NCI-H1930 (cell line): ENCODE measurements at regions not wholly inside any gene's neighbourhood (a gene's known extent, or its start where the extent isn't known, plus 50 kb on each side); places are given as distances from the start of the nearest gene placed in this dataset.
"Not testable (repeated sequence)": the region's sequence is repeated elsewhere in the genome, so short reads cannot be mapped to it uniquely, and the experiment has no call there.

ENCODE experiments used
- DNase-seq, 2 experiments: peaks; one replicate each; lab custom pipeline; 2025; lab: John Stamatoyannopoulos, UW

DNA sequence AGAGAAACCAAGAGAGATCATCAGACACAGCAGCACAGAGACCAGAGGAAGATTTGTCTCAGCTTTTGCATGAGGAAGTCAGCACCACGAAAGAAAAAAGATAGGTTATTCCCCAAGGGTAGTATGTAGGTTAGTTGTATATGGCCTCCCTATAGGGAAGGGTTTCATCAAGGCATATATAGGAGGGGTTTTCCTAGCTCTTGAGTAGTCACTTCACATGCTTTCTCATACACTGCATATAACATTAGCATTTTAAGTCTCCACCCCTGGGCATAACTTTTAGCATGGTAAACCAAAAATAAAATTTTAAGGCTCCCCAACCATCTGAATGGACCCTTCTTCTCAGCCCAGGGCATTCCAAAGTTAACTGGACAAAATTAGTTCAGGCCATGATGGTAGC lies 1571.6 kb upstream of the ACO1 start:
- no peak for DNase-seq

DNA sequence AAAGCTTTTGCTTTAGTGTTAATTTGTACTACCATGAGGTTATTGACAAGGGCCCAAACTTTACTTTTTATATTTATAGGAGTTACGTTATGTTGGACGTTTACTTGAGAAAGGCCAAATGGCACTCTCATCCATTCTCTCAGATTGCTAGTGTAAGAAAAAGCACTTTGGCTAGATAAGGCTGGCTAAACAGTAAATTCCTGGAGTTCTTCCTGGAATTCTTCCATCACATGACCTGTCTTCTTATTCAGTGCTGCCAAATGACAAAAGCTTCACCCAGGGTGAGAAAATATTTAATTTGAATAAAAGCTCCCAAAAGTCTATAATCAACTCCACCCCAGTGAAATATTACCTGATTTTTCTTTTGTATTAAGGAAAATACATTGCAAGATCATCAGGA lies 1568.9 kb upstream of the ACO1 start:
- DNase-seq, result no peak

DNA sequence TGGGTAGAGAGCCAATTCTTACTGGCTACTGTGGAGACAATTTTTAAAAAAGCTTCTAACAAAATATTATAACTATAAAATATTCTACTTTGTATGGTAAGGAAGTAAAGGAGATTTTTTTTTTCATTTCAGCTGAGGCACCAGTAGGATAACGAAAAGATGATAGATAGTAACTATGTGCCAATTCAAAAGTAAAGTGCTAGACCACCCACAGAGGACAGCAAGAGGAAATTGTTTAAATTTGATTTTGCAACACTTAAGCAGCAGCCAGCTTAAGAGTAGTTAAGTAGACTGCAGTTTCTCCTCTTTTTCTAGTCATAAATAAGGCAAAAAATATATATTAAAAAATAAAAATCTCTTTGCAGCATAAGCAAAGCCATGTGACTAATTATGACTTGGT lies 1539.3 kb upstream of the ACO1 start:
- DNase-seq, result no peak

DNA sequence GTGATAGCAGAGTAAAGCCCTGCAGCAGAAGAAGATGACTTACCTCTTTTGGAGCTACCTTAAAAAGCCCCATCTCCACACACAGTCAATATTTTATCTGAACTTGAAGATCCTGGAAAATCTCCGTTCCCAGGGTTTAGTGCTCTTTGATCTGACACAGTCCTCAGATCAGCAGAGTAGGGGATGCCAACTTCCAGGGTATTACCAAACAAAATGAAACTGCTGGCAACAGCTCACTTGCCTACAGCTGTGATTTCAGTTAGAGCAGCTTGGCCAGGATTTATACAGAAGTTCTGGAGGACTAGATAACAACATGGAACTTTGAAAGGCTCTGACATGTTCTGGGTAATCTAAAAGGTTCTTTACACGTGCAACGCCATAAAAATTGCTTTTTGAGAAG lies 1537.8 kb upstream of the ACO1 start:
- no peak for DNase-seq

DNA sequence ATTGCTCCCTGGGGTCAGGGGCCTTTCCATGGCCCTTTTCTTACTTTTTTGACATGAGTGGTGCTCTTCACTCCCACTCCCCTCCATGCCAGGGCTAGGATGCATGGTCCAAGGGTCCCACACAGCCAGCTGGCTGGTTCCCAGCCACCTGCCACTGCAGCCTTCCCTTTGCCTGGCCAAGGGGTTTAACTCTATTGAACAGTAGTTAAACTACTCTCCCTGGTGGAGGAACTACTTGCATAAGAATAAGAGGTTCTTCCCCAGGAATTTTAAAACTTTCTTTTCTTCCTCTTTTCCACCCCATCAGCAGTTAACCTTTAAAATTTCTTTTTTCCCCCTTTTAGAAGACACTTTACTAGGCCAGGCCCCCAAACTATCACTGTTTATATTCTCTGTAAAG lies 1532.8 kb upstream of the ACO1 start:
- no peak for DNase-seq

DNA sequence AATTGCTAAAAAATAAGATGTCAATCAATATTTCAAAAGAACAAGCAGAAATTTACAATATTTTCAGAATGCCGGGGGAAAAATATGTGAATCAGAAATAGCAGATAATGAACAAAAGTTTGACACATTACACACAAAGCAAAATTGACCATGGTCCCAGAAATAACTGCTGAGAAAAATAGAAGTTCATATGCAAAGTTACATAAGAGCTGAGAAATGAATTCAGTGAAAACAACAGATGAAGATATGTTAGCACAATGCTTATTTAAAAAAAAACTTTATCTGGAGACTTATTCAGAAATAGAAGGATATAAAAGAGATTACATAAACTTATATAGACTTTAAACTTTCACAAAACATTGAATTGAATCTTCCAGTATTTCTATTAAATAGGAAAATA lies 1483.7 kb upstream of the ACO1 start:
- no peak for DNase-seq

DNA sequence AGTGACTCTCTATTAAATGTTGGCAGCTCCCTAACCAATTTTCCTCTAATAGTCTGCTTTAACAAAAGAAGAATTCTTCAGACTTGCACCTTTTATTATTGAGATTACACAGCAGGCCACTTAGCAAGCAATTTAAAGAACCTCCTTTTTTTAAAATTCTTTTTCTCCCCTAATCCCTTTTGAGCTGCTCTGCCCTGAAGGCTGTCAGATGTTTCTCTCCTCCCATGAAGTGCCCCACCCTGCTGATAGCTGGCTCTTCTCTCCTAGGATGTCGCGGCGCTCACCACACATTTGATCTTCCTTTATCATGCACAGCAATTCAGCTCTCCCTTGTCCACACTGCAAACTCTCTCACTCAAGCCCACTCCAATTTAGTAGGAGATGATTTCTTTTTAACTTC lies 1471.1 kb upstream of the ACO1 start:
- DNase-seq, result no peak

DNA sequence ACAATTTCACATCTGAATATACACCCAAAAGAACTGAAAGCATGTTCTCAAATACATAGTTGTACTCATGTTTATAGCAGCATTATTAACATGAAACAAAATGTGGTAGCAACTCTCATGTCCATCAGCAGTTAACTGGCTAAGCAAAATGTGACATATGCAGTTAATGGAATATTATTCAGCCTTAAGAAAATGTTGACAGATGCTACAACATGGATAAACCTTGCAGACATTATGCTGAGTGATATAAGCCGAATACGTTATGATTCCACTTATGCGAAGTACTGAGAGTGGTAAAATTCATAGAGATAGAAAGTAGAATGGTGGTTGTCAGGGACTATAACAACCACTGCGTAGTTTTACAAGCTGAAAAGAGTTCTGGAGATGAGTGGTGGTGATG lies 1469.0 kb upstream of the ACO1 start:
- DNase-seq, result no peak

DNA sequence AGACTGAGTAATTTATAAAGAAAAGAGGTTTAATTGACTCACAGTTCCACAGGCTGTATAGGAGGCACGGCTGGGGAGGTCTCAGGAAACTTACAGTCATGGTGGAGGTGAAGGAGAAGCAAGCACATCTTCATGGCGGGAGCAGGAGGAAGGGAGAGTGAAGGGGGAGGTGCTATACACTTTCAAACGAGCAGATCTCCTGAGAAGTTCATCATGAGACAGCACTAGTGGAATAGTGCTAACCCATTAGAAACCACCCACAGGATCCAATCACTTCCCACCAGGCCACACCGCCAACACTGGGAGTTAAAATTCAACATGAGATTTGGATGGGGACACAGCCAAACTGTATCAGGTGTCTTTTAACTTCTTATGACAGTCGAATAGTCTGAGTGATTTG lies 1459.3 kb upstream of the ACO1 start:
- DNase-seq, result no peak

DNA sequence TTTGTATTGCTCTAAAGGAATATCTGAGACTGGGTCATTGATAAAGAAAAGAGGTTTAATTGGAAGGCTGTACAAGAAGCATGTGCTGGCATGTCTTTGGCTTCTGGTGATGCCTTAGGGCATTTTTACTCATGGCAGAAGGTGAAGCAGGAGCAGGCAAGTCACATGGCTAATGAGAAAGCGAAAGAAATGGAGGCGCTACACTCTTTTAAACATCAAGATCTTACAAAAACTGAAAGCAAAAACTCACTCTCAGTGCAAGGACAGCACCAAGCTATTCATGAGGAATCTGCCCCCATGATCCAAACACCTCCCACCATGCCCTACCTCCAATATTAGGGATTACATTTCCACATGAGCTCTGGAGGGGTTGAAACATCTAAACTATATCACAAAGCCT lies 1458.8 kb upstream of the ACO1 start:
- no peak for DNase-seq

DNA sequence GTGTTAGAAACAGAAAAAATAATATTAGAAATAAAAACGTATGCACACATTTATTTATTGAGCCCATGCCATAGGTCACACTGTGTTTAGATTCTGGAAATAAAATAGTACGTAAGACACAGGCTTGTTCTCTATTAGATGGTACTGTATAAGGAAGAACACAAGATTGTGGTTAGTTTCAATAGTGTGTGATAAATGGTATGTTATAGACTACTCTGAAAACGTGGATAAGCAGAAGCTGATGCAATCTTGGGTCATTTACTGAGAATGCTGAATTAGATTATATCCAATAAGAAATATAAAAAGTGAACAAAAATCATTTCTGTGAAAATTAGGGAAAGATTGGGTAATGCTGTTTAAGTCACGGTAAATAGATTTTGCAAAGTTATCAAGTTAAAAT lies 1456.4 kb upstream of the ACO1 start:
- DNase-seq, result no peak

DNA sequence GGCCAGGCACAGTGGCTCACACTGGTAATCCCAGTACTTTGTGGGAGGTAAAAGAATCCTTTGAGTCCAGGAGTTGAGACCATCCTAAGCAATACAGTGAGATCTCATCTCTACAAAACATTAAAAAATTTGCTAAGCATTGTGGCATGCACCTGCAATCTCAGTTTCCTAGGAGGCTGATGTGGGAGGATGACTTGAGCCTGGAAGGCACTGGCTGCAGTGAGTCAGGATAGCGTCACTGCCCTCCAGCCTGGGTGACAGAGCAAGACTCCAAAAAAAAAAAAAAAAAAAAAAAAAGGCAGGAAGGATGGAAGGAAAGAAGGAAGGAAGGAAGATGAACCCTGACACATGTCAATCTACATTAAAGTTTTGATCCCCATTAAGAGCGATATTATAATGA lies 1452.2 kb upstream of the ACO1 start:
- no peak for DNase-seq

DNA sequence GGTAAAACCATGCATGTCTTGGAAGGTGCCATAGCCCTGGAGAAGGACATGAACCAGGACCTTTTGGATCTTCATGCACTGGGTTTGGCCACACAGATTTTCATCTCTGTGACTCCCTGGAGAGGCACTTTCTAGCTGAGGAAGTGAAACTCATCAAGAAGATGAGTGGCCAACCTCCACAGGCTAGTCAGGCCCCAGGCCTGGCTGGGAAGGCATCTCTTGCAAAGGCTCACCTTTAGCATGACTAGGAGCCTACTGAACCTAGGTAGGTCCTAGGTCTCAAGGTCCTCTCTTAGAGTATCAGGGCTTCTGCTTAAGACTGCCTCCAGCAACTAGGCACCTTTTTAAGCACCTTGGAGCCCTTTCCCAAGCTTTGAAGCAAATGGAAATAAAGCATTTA lies 1448.7 kb upstream of the ACO1 start:
- no peak for DNase-seq

DNA sequence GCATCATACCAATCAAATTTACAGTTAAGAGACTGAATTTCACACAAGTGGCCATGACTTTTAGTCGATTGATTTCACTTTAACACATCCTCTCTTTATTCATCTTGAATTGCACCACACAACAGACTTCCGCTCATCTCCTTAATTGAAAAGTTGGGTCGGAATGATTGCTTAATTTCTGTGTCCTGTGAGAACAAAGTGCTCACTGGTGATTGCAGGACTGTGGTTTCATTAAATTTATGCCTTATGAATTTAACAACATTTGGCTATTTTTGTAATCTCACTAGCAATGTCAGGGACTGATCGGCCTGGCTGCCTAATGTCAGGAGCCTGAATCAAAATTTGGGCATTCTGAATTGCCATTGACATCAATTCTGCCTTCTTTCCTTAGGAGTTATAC lies 1447.3 kb upstream of the ACO1 start:
- no peak for DNase-seq

DNA sequence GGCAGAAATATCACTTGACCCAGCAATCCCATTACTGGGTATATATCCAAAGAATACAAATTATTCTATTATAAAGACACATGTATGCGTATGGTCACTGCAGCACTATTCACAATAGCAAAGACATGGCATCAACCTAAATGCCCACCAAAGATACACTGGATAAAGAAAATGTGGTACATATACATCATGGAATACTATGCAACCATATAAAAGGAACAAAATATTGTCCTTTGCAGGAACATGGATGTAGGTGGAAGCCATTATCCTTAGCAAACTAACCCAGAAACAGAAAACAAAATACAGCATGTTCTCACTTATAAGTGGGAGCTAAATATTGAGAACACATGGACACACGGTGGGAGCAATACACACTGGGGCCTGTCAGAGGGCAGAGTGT lies 1441.6 kb upstream of the ACO1 start:
- DNase-seq, result not testable (repeated sequence)

DNA sequence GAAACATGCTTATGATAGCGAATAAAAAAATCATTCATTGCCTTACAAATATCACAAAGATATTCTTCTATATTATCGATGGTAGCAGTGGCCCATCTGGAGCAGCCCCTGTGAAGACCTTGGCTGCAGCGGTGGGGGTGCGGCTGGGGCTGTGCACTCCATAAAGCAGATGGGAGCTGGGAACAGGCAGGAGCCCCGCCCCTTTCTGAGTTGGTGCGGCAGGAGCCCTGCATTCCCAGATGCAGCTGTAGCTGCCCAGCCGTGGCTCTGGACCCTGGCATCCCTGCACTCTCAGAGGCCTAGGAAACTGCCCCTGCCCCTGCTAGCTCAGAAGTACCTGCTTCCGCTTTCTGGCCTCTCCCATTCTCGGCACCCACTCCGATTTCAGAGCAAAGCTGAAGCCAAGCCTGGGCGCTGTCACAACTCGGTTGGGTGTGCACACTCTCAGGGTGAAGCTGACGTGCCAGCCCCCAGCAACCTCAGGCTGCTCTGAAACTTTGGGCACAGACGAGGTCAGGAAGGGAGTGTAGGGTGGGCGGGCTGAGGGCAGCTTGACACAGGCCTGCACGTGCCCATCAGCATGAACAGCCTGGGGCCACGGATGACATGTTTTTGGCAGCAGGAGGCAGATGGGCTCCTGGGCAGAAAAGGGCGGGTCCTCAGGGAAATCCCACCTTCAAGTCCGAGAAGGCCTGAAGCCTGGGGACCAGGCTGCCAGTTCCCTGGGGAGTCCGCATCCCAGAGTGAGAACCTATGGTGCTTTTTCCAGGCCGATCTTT lies 1440.8 kb upstream of the ACO1 start:
- no peak for DNase-seq

DNA sequence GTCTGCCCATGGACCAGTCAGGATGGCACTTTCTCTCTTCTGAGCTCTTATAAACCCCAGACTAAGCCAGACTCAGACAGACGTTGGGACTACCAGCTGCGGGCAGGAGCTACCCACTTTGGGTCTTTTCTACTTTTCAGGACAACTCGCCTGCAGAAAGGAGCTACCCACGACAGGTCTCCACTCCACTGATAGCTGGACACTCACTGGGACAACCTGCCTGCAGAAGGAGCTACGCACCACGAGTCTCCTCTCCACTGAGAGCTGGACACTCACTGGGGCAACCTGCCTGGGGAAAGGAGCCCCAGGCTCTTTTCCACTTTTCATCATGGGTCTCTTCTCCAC lies 1440.2 kb upstream of the ACO1 start:
- no peak for DNase-seq

DNA sequence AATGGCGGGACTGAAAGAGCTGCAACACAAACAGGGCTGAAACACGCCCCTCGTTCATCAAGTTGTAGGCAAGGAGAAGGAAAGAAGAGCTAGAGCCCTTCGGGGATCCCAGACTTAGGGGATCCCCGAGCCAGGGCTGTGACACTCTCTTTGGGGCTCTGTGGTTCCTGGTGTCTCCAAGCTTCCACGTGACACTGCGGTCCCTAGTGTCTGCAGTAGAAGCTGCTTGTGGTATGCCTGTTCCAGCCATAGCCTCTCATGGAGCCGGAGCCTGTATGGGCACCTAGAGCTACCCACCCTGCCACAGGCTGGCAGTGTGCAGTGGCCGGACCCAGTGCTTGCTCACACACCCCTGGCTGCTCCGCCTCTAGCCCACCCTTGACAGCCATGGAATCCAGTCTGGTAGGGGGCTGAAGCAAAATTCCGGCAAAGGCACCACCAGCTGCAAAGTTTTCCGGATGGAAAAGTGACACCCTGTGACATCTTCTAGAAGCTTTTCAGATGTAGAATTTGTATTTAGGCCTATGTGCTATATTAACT lies 1439.6 kb upstream of the ACO1 start:
- DNase-seq, result no peak

DNA sequence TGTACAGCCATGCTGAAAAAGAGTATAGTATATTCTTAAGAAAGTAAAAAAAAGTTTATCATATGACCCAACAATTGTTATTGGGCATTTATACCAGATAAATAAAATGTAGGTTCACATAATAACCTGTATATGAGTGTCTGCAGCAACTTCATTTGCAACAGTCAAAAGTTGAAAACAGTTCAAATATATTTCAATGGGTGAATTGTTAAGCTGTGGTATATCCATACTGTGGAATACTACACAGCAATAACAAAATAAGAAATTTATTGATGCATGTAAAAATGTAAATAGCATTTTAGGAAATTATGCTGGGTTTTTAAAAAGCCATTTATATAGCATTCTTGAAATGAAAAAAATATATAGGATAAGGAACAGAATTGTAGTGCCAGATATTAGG lies 1420.1 kb upstream of the ACO1 start:
- DNase-seq, result no peak

DNA sequence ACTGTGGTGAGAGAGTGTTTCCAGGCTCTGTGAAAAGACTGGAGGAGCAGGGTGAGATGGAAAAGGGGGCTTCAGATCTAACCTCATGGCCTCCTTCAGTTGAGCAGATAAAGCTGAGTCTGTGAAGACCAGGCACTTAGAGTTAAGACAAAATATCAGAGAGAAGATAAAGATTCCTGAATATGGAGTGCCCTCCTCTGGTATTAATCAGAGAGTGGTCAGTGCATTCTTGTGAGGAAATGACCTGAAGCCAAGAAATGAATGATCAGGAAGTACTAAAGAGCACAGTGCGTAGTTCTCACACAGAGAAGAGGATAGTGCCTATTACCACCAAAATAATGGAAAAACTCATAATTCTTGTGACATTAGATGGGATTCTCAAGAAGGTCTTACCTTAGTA lies 1417.0 kb upstream of the ACO1 start:
- DNase-seq, result no peak

DNA sequence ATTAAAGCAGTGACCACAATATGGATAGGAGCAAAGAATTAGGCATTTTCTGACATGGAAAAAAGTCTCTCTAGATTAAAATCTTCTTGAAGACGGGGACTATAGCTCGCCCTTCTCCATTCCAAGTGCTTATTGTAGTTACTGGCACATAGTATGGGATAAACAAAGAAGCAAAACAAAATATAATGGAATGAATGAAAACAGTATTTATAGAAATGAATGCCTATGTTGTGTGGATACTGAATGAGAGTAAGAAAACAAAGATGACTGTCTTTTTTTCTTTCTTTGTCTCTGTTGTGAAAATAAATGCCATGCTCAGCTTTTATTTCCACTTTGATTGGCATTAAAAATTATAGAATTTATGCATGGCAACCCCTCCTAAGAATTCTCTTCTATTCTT lies 1414.3 kb upstream of the ACO1 start:
- no peak for DNase-seq

DNA sequence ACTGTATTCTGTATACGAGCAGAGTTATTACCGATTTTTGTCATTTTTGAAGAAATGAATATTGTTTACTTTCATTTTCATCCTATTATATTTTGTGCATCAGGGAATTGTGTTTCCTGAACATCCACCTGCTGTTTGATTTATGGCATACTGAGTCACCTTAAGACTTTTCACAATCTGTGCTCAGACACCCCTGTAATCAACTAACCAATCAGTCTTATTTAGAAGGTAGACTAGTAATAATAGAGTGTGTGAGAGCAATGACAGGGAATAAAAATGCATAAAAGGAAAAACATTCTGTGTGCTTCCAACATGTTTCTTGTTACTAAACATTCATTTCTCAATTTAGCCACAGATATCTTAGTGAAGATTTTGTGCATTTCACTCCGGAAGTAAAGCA lies 1413.6 kb upstream of the ACO1 start:
- no peak for DNase-seq

DNA sequence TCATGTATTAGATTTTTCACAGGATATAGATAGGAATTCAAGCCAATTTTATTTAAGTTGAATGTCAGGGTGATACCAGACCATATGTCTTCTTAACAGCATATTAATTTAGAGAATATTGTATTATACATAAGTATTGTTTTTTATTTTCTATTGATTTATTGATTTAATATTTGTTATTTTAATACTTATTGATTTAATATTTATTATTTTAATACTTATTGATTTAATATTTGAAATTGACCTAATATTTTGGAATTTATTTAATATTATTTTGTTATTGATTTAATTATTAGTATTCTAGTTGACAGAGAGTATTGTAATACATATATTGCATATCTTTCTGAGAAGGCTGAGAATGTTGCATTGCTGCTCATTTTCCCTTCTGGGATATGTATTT lies 1411.8 kb upstream of the ACO1 start:
- no peak for DNase-seq

DNA sequence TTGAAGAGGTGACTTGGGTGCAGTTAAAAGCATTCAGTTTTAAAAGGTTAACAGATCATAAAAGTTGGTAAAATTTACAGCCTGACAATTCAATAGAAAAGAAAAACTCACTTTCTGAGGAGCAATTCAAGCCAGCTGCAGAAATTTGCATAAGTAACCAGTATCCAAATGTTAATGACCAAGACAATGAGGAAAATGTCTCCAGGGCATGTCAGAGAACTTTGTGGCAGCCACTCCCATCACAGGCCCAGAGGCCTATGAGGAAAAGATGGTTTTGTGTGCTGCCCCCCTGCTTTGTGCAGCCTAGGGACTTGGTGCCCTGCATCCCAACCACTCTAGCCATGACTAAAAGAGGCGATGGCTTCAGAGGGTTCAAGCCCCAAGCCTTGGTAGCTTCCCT lies 1406.5 kb upstream of the ACO1 start:
- no peak for DNase-seq

DNA sequence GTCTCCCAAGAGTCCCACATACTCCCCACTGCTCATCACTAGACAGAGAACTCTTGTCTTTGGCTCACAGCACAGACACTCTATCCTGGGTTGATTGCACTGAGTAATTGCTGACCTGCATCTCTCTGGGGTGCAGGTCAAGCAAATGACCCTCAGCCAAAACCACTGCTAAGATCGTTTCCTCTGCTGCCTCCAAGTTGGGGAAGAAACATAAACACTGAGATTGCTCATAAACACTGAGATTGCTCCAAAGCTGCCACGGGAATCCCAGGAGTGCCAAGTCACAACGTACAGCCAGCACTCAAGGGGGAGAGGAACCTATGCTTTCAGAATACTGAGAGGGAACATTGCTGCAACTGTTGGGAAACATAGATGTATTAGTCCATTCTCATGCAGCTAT lies 1402.1 kb upstream of the ACO1 start:
- no peak for DNase-seq
